ENCODE measurements at regions not wholly inside any gene's neighbourhood (a gene's known extent, or its start where the extent isn't known, plus 50 kb on each side); places are given as distances from the start of the nearest gene placed in this dataset.
A peak's percentile ranks its signal among the peaks of the same experiment; 100 is the strongest.

- DNase-seq (ENCODE audit: low read depth): no peak
- no peak overlapping the region for H3K4me3 ChIP-seq (ENCODE audit: low read depth, low read length)
- TF ChIP-seq MAX (IDR thresholded peaks at IDR 0.05; ENCODE audit: low read depth, low read length): no peak
- TF ChIP-seq MYC (IDR thresholded peaks at IDR 0.05; ENCODE audit: low read depth, low read length): no peak
- TF ChIP-seq POLR2A (IDR thresholded peaks at IDR 0.05; ENCODE audit: extremely low read depth, insufficient read length): no peak
- no peak for TF ChIP-seq CTCF (IDR thresholded peaks at IDR 0.05; ENCODE audit: low read depth, low read length)
These were observed 691.5 kb upstream of the MAP3K7 start for GRCh38 chr6:91278416-91278815.

- H3K4me3 ChIP-seq (ENCODE audit: low read depth, low read length): no peak overlapping the region
- DNase-seq (ENCODE audit: low read depth): peak; percentile 37
- no peak for TF ChIP-seq POLR2A (IDR thresholded peaks at IDR 0.05; ENCODE audit: extremely low read depth, insufficient read length)
- peak; percentile 62 for TF ChIP-seq CTCF (IDR thresholded peaks at IDR 0.05; ENCODE audit: low read depth, low read length)
- TF ChIP-seq MAX (IDR thresholded peaks at IDR 0.05; ENCODE audit: low read depth, low read length): no peak
- no peak for TF ChIP-seq MYC (IDR thresholded peaks at IDR 0.05; ENCODE audit: low read depth, low read length)
These were observed 689.4 kb upstream of the MAP3K7 start for GRCh38 chr6:91276315-91276714.

DNA sequence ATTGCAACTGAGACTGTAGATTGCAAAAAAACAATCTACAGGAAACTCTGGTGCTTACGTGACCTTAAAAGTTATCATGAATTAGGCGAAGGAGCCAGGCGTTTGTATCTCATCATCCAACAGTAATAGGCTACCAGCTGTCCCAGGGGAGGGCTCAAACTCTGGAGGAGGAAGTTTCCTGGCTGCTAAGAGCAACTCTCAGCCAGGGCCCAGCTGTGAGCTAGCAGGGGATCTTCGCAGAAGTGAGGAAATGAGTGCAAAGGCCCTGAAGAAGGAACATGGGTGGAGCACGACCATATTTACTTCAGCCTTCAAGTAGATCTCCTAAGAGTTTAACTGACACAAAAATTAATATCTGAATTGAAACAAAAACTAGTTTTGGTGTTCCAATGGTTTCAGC lies 686.9 kb upstream of the MAP3K7 start:
- no peak overlapping the region for H3K4me3 ChIP-seq (ENCODE audit: low read depth, low read length)
- TF ChIP-seq CTCF (IDR thresholded peaks at IDR 0.05; ENCODE audit: low read depth, low read length) (no peak), MYC (IDR thresholded peaks at IDR 0.05; ENCODE audit: low read depth, low read length) (no peak), POLR2A (IDR thresholded peaks at IDR 0.05; ENCODE audit: extremely low read depth, insufficient read length) (no peak), MAX (IDR thresholded peaks at IDR 0.05; ENCODE audit: low read depth, low read length) (no peak)
- DNase-seq (ENCODE audit: low read depth): peak; percentile 72

GRCh38 chr6:91271807-91272206 lies 684.9 kb upstream of the MAP3K7 start:
- no peak for DNase-seq (ENCODE audit: low read depth)
- TF ChIP-seq CTCF (IDR thresholded peaks at IDR 0.05; ENCODE audit: low read depth, low read length): no peak
- no peak for TF ChIP-seq POLR2A (IDR thresholded peaks at IDR 0.05; ENCODE audit: extremely low read depth, insufficient read length)
- TF ChIP-seq MAX (IDR thresholded peaks at IDR 0.05; ENCODE audit: low read depth, low read length): no peak
- no peak for TF ChIP-seq MYC (IDR thresholded peaks at IDR 0.05; ENCODE audit: low read depth, low read length)
- no peak overlapping the region for H3K4me3 ChIP-seq (ENCODE audit: low read depth, low read length)

DNA sequence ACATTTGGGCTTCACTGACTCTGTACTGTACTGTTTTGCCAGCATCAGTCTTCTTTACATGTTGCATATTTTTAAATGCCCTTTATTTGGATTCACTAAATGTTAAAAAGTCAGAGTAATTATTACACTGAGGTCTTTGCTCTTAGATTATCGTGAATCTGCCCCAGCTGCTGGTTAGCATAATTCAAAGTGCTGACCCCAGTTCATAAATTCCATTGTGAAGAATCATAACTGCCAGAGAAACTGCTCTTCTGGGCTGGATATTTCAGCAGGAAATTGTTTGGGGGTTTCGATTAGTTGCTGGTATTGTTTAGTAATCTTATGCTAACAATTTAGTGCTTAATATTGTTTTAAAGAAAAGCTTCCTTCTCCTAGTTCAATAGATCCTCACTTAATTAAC lies 682.1 kb upstream of the MAP3K7 start:
- DNase-seq (ENCODE audit: low read depth): no peak
- H3K4me3 ChIP-seq (ENCODE audit: low read depth, low read length): no peak overlapping the region
- TF ChIP-seq MAX (IDR thresholded peaks at IDR 0.05; ENCODE audit: low read depth, low read length) (no peak), CTCF (IDR thresholded peaks at IDR 0.05; ENCODE audit: low read depth, low read length) (no peak), MYC (IDR thresholded peaks at IDR 0.05; ENCODE audit: low read depth, low read length) (no peak), POLR2A (IDR thresholded peaks at IDR 0.05; ENCODE audit: extremely low read depth, insufficient read length) (no peak)

- H3K4me3 ChIP-seq (ENCODE audit: low read depth, low read length): no peak overlapping the region
- TF ChIP-seq MAX (IDR thresholded peaks at IDR 0.05; ENCODE audit: low read depth, low read length) (no peak), MYC (IDR thresholded peaks at IDR 0.05; ENCODE audit: low read depth, low read length) (no peak), CTCF (IDR thresholded peaks at IDR 0.05; ENCODE audit: low read depth, low read length) (no peak), POLR2A (IDR thresholded peaks at IDR 0.05; ENCODE audit: extremely low read depth, insufficient read length) (no peak)
- DNase-seq (ENCODE audit: low read depth): no peak
These were observed 680.4 kb upstream of the MAP3K7 start for GRCh38 chr6:91267246-91267645.
